Effector CD4-positive, alpha-beta T cell (primary cell): ENCODE measurements at regions not wholly inside any gene's neighbourhood (a gene's known extent, or its start where the extent isn't known, plus 50 kb on each side); places are given as distances from the start of the nearest gene placed in this dataset.

Experiments
- DNase-seq: peaks from one replicate; pipeline ENCODE4 v3.0.0-alpha.2; 2020

DNA sequence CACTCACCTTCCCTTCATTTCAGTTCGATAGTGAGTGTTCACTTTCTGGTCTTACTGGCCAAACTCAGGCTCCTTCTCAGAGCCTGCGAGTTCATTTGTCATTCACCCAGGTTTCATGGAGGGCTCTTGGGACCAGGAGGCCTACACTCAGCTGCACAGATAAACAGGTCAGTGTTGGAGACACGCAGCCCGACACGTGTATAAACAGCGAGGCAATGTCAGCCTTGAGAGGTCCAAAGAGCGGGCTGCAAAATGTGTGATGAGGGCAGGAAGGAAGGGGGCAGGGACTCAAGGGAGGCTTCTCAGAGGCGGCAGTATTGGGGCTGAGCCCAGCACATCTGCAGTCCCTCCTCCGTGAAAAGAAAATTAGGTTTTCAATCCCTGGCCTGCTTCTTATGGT is 82.6 kb upstream of the ZNF618 start:
- no peak for DNase-seq

DNA sequence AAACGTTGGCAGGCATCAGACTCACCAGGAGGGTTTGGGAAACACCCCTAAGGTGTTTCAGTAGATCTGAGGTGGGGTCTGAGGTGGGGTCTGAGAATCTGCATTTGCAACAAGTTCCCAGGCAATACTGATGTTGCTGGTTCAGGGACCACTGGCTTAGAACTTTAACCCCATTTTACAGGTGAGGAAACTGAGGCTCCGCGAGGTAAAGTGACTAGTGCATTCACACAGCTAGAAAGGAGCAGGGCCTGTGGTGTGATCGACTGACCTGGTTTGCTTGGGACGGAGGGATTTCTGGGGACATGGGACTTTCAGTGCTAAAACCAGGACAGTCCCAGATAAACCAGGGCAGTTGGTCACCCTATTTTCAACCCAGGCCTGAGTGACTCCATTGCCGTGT is 81.4 kb upstream of the ZNF618 start:
- no peak for DNase-seq

DNA sequence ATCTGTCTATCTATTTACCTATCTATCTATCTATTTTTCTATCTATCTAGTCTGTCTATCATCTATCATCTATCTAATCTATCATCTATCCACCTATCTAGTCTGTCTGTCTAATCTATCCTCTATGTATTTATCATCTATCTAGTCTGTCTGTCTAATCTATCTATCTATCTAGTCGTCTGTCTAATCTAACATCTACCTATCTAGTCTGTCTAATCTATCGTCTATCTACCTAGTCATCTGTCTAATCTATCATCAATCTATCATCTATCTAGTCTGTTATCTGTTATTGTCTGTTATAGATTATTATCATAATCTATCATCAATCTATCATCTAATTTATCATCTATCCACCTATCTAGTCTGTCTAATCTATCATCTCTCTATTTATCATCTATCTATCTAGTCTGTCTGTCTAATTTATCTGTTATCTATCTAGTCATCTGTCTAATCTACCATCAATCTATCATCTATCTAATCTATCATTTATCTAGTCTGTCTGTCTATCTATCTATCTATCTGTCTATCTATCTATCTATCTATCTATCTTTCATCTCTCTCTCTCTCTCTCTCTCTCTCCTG is 80.2 kb upstream of the ZNF618 start:
- DNase-seq: no peak

GRCh38 chr9:113796646-113797426 is 79.3 kb upstream of the ZNF618 start:
- no peak for DNase-seq

- DNase-seq: no peak
Observed at GRCh38 chr9:113798062-113799030, 77.8 kb upstream of the ZNF618 start.

- DNase-seq: no peak
Observed at GRCh38 chr9:113800276-113800675, 75.8 kb upstream of the ZNF618 start.

DNA sequence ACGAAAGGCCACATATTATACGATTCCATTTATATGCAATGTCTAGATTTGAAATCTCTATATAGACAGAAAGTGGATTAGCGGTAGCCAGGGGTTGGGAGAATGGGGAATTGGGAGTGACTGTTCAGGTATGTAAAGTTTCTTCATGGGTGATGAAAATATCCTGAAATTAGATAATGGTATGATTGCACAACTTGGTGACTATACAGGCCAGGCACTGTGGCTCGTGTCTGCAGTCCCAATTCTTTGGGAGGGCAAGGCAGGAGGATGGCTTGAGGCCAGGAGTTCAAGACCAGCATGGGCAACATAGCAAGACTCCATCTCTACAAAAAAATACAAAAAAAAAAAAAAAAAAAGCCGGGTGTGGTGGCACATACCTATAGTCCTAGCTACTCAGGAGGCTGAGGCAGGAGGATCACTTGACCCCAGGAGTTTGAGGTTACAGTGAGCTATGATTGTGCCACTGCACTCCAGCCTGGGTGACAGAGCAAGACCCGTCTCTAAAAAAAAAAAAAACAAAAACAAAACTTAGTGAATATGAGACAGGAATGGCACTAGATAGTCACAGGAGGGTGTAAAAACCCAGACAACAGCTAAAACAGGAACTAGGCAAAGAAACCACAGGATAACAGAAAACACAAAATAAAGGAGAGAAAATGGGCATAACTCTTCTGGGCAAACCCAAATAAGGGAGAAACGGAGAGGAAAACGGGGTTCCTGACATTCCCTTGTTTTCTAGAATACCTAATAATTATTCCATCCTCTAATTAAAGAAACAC is 72.1 kb upstream of the ZNF618 start:
- DNase-seq: no peak

GRCh38 chr9:113805486-113806132 is 70.5 kb upstream of the ZNF618 start:
- no peak for DNase-seq

DNA sequence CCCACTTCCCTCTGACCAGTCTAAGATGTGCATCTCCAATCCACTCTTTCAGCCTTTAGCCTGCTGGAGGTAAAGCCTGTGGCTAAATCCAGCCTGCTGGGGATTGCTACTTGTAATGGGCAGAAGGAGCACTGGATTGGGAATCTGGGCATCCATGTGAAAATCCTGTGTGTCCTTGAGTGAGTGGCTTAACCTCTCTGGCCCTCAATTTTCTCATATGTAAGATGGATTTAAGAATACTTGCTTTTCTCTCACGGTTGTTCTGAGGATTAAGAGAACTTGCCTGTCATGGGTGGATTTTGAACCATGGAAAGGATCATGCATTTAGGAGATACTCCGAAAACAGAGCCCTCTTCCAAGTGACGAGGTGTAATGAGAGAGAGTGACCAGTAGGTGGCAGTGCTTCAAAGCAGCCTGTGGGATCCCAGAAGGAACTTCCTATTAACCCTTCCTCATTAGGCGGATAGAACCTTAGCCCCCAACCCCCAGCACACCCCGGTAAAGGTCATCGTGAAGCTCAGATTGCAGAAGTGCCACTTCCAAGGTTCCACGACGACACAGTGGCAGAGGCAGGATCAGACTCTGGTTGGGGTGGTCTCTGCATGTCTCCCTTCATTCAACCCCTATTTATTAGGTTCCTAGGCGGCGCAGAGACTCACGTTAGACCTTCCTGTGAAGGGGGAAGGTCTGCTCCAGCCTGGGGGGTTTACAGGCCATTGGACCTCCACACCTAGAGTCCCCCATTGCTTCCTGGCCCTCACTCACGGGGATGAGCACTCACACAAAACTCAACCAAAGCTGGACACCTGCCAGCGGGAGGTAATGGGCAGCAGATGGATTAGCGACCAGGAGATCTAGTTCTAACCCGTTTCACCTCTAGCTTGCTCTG is 68.7 kb upstream of the ZNF618 start:
- DNase-seq: no peak

DNA sequence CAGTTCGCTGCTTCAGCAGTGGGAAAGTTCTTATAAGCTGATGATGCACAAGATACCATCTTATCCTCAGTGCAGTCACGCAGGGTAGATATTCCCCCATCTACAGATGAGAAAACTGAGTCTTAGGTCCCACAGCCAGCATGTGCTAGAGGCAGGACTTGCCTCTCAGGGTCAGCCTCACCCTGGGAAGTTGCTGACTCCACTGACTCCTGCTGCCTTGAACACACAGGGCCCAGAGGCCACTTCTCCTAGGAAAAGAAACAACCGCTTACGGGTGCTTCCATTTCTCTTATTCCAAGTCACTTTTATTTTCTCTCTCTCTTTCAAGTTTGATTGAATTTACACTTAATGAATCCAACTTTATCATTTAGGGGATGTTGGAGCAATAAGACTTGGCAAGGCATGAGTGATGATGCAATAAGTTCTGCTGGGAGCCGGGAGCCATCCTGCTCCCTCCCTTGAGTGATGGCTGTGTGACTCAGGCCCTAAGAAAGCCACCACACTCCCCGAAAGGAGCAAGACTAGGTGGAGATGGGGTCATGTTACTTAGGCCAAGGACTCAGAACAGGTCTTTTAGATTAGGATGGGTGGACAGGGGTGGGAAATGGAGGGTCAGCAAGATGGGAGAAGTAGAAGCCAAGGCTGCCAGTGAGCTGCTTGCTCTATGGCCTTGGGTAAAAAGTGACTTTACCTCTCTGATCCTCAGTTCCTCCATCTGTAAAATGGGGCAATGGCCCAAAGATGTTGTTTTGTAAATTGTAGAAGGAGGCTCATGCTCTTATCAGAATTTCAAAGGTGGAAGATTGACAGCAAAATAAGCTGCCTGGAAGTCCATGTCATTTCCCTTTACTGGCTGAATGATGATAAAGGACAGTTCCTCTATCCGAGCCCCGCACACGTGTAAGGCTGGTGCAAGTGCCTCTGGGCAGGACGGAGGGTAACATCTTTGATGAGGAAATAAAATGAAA is 67.4 kb upstream of the ZNF618 start:
- DNase-seq: no peak

GRCh38 chr9:113817171-113817570 is 58.9 kb upstream of the ZNF618 start:
- no peak for DNase-seq

GRCh38 chr9:113818391-113818790 is 57.7 kb upstream of the ZNF618 start:
- no peak for DNase-seq

DNA sequence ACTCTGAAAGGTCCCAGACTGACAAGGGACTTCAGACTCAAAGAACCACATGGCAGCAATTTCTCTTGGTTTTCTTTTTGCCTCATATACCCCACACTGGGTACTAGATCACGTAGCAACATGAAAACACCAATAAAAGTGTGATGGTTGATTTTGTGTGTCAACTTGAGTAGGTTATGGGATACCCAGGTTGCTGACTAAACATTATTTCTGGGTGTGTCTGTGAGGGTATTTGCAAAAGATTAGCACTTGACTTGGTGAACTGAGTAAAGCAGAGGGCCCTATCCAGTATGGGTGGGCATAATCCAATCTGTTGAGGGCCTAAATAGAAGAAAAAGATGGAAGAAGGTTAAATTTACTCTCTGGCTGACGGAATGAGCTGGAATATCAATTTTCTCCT is 53.8 kb upstream of the ZNF618 start:
- DNase-seq: no peak

GRCh38 chr9:113823421-113823820 is 52.7 kb upstream of the ZNF618 start:
- DNase-seq: no peak
